Breast epithelium (tissue), 3 donors: ENCODE measurements at regions not wholly inside any gene's neighbourhood (a gene's known extent, or its start where the extent isn't known, plus 50 kb on each side); places are given as distances from the start of the nearest gene placed in this dataset.

ENCODE experiments used
- CTCF ChIP-seq, 3 donors: fragments of 450-650 bp; IDR thresholded peaks; one replicate each; pipeline ENCODE4 v1.5.1; 2016 to 2017; ENCODE audit warnings: antibody characterized with exemption in 3 of 3, mild to moderate bottlenecking in 3 of 3, moderate library complexity in 3 of 3
- POLR2A ChIP-seq: fragments of 450-650 bp; IDR thresholded peaks from one replicate; pipeline ENCODE4 v1.6.1; 2016; ENCODE audit warnings: antibody characterized with exemption, mild to moderate bottlenecking, moderate library complexity
- POLR2AphosphoS5 ChIP-seq, 3 donors: sonication (generic); formaldehyde crosslinking; IDR thresholded peaks; one replicate each; pipeline ENCODE4 v1.6.1; 2017; ENCODE audit warnings: antibody characterized with exemption in 3 of 3

DNA sequence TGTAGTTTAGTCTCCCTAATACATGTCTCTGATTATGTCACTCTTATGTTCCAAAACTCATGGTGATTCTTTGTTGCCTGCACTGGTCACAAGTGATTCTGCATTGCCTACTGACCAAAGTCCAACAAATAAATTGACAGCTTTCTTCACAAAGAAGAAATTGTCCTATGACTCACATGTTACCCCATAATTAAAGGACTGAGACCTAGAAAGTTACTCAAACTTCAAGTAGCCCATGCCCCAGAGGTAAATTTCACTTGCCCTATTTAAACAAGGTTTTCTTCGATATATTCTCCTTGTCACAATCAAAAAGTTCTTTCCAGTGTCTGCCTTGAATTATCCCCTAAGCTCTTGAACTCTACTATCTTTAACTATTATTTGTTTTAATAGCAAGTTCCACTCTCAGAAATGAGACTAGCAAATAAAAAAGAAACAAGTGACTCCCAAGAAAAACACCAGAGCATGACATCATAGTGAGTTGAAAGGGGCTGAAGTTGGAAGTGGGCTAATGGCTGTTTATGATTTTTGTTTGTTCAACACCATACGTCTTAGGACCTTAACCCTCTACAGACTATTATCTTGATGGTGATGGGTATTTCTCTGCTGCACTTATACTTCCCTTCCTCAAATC, 94.5 kb upstream of the BLID start:
- TF ChIP-seq POLR2AphosphoS5 (IDR thresholded peaks at IDR 0.05) = no peak
- TF ChIP-seq CTCF (IDR thresholded peaks at IDR 0.05) = no peak
- TF ChIP-seq POLR2A = no peak
